GM12873 (cell line): ENCODE measurements at regions not wholly inside any gene's neighbourhood (a gene's known extent, or its start where the extent isn't known, plus 50 kb on each side); places are given as distances from the start of the nearest gene placed in this dataset.

Experiments
- TF ChIP-seq, protein P1 (sequence below): IDR thresholded peaks from 2 replicates; pipeline ENCODE4 v1.5.1; 2012; ENCODE audit warnings: low read depth, mild to moderate bottlenecking, moderate library complexity, low read length, control low read depth; ENCODE audit not compliant: insufficient read depth; ENCODE audit errors: missing control alignments

DNA sequence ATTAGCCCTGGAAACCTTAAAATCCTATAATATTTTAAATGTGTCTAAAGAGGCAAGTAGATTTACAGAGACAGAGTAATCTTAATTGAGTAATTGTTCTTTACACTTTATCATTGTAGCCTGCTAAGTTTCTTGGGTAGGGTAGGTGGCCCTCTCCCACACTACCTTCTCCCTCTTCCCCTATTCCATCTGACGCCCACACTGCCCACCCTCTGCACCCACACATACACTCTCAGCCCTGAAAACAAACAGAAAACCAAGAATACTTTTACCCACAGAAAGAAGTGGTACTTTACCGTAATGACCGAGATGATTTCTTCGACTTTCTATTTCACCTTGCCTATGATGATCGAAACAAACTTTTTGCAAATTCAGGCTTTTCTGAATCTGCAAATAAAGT, 320.4 kb upstream of the OBI1 start:
- TF ChIP-seq, protein P1, sequence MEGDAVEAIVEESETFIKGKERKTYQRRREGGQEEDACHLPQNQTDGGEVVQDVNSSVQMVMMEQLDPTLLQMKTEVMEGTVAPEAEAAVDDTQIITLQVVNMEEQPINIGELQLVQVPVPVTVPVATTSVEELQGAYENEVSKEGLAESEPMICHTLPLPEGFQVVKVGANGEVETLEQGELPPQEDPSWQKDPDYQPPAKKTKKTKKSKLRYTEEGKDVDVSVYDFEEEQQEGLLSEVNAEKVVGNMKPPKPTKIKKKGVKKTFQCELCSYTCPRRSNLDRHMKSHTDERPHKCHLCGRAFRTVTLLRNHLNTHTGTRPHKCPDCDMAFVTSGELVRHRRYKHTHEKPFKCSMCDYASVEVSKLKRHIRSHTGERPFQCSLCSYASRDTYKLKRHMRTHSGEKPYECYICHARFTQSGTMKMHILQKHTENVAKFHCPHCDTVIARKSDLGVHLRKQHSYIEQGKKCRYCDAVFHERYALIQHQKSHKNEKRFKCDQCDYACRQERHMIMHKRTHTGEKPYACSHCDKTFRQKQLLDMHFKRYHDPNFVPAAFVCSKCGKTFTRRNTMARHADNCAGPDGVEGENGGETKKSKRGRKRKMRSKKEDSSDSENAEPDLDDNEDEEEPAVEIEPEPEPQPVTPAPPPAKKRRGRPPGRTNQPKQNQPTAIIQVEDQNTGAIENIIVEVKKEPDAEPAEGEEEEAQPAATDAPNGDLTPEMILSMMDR, result no peak

- TF ChIP-seq, protein P1, result peak; percentile 70
Measured at GRCh38 chr13:78978381-78978998, 319.5 kb upstream of the OBI1 start.

GRCh38 chr13:78977311-78977710, 318.4 kb upstream of the OBI1 start:
- TF ChIP-seq, protein P1, result no peak

DNA sequence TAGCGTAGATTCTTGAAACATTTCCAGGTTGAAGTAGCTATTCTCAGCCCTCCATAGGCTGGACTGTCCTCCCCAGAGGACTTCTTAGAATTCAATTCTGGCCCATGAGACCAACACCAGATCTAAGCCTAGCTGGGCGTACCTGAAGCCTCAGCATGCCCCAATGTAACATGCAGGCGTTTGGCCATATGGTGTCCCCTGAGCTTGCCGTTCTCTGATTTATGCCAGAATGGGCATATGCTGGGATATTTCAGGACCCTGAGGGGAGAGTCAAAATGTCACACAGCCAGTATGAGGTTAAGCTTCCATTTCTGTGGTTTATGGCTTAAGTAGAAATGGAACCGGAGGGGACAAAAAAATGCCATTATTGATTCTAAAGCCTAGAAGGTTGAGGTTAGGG, 317.7 kb upstream of the OBI1 start:
- TF ChIP-seq, protein P1, result no peak

- TF ChIP-seq, protein P1, result peak; percentile 5
Measured at GRCh38 chr13:78972561-78972960, 313.6 kb upstream of the OBI1 start.

GRCh38 chr13:78971355-78972025, 312.5 kb upstream of the OBI1 start:
- TF ChIP-seq, protein P1, result no peak

GRCh38 chr13:78960881-78961280, 301.9 kb upstream of the OBI1 start:
- TF ChIP-seq, protein P1, result no peak
